IPS DF 4.7 (cell line): ENCODE measurements at regions not wholly inside any gene's neighbourhood (a gene's known extent, or its start where the extent isn't known, plus 50 kb on each side); places are given as distances from the start of the nearest gene placed in this dataset.

Source experiments
- DNase-seq: peaks from one replicate; pipeline ENCODE4 v3.0.0-alpha.2; 2013; ENCODE audit warnings: low spot score; ENCODE audit errors: extremely low read depth

DNA sequence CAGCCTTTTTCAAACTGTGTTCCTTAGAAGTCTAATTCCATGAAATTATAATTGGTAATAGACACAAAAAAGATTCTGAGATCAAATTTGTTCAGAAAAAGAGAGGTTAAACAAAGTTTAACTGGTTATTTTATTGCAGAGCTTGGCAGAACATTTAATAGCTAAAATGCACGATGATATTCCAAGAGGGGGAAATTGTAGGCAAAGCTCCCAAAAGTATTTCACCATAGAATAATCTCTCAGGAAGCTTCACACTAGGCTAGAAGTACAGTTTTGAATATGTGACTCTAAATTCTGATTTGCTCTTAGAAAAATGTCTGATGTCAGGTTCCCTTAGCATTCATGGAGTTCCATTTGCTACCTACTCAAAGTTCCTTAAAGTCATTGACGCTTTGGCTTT lies 292.4 kb upstream of the SETBP1 start:
- DNase-seq, result no peak

DNA sequence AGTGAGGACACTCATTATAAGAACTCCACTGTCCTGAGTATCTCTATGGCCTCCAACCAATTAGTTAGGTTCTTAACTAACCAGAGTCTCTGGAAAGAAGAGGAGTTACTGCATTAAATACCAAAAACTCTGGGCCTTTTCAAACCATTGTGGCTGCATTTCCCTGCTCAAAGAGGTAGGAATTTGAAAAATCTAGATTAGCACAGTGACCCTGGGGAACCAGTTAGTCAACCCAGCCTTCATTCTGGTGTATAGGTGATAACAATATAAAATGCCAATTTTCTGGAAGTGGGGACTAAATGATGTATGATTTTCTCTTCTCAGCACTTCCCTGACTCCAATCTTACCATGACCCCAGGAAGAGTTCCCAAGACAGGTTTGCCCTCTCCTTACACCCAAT lies 287.8 kb upstream of the SETBP1 start:
- DNase-seq, result no peak

DNA sequence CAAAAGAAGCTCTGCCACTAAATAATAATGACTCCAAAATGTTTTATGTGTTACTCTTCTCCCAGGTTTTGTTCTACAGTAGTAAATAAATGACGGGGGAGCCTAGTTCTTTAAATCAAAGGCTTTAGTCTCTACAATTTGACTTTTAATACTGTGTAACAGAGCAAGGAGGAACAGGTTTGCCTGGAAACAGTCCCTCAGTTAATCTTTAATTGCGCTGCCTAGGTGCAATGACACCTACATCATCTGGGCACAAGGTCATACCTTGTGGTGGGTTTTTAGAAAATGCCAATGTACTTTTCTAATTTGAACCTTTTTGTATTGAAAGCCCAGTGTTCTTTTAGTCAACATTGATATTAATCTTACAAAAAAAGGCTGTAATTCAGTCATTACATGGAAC lies 287.3 kb upstream of the SETBP1 start:
- DNase-seq, result no peak

DNA sequence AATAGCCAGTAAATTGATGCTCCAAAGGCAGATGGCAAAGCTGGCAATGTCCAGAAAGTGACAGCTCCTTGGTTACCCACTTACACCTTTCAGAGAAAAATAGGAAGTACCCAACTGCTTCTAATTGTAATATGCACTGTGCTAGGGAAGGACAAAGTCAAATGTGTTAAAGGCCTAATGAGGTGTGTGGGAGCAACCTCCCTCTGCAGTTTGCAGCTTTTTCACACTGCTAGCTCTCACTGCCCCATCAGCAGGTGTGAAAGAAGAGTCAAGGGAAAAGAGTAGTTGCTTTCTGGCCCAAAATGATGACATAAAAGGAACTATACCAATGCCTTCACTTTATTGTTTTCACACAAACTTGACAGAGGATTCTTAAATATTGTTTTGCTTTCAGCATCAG lies 284.1 kb upstream of the SETBP1 start:
- no peak for DNase-seq

DNA sequence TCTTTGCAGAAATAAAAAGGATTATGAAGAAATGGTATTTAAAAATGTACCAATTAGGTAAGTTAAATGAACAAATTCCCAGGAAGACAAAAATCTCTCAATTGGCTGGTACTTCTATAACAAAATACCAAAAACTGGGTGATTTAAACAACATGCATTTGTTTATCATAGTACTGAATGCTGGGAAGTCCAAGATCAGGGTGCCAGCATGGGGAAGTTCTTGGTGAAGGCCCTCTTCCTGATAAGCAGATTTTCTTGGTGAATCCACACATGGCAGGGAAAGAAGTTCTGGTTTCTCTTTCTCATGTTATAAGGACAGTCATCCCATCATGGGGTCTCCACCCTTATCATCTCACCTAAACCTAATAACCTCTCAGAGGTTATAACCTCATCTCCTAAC lies 271.6 kb upstream of the SETBP1 start:
- DNase-seq, result no peak

DNA sequence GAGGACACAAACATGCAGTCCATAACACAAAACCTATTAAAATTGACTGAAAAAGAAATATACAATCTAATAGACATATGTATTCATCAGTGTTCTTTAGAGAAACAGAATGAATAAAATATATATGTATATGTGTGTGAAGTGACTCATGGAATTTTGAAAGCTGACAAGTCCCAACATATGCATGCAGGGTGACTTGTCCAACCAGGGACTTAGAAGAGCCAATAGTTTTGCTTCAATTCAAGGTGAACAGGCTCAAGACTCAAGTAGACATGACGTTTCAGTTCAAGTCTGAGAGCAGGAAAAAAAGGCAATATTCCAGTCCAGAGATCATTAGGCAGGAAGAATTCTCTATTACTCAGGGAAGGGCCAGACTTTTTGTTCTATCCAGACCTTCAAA lies 271.2 kb upstream of the SETBP1 start:
- no peak for DNase-seq

DNA sequence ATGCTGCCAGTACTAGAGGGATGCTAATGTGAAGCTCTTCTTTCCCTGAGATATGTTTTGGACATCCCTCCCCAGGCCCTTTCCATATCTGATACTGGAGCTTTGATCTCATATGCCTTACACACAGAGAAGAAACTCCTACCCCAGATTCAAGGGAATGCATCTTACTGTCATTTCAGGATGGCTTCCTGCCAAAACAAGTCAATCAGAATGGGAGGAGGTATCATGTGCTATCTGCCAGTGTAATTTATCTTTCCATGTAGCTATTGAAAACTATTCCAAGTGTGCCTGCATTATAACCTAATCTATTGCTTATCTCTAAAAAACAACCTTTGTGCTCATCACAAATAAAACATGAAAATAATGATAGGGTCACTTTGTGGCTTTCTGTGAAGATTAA lies 269.9 kb upstream of the SETBP1 start:
- DNase-seq, result no peak

DNA sequence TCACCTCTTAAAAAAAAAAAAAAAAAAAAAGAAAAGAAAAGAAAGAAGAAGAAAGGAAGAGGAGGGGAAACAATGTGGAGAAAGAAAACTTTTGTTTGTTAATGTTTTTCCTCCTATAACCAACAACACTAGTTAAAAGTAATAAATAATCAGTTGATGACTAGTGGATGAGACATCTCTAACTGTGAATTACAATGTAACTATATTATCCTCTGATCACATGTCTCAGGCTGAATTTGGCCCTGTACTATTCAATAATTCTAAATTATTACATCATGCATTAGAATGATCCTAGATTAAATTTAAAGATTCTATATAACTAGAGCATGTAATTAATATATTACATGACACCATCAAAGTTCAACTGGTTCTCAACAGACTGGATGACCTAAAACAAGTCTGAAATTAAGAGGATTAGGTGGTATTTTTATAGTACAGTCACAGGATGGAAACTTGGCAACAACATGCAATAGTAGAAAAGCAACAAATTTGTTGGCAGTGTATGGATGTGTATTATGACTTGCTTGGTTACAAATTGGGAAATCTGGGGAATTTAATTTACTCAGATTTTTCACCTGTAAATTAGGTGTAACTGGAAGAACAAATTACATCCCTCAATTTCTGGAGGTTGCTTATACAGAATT lies 269.3 kb upstream of the SETBP1 start:
- DNase-seq, result no peak

DNA sequence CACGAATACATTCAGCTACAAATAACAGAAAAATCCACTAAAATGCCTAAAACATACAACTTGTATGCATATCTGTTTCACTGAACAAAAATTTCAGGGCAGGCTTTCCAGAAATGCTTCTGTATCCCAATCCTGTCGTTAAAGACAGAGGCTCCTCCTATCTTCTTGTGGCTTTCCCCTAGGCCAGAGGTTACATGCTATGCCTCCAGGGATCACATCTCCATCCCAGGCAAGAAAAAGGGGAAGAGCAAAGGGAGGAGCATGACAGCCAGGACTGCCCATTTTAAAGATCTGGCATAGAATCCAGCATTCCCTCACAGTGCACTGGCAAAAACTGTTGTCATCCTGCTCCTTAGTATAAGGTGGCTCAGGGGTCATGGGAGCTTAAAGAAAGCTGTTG lies 268.7 kb upstream of the SETBP1 start:
- no peak for DNase-seq

DNA sequence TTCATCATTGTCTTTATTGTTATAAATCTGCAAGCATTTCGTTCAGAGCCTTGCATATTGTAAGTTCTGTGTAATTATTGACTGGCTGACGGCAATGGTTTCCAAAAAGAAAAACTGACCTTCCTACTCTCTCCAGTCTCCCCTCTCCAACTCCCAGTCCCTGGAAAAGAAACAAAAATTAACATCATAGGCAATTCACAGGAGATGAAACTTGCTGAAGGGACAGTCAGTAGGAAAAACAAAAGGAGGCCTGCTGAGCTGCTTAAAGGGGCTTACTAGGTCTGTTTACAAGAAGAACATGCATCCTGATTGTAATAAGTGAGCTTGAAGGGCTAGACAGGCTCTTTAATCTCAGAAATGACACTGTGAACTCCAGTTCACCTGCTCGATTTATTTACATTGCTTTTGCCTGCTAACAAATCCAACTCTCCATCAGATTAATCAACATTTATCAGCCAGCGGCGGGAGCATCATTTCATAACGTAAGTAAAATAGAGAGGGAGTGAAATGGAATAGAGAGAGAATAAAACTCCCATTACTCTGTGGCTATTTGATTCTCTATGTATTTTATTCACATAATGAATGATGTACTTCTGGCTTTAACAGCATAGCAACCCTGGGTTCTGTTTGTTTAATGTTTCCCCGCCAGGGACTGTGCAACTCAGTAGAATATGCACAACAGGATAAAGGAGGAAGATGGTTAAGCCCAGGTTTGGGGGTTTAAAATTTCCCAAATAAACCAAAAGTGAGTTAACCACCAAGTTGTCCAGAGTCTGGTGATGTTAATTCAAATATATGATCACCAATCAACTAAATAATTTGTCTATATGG lies 256.7 kb upstream of the SETBP1 start:
- DNase-seq, result no peak

DNA sequence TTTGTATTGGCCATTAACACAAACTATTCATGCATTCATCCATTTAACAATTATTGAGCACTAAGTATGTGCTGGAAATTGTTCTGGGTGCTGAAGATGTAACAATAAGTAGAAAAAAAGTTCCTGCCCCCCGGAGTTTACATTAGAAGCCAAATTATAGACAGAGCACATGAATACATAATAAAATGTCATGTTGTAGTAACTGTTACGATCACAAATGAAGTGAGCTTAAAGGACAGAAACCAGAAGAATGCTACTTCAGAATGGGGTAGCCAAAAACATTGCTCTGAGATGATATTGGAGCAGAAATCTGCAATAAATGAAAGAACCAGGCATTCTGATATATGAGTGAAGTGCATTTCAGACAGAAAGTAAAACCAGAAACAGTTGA lies 256.0 kb upstream of the SETBP1 start:
- DNase-seq, result no peak

DNA sequence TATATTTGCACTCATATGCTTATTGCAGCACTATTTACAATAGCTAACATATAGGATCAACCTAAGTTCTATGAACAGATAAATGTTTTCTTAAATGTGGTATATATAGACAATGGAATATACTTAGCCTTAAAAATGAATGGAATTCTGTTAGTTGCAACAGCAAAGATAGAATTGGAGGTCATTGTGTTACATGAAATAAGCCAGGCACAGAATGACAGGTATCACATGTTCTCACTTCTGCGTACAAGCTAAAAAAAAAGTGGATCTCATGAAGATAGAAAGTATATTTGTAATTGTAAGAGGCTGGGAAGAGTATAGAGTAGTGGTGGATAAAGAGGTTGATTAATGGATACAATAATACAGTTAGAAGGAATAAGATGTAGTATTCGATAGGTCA lies 255.5 kb upstream of the SETBP1 start:
- no peak for DNase-seq

DNA sequence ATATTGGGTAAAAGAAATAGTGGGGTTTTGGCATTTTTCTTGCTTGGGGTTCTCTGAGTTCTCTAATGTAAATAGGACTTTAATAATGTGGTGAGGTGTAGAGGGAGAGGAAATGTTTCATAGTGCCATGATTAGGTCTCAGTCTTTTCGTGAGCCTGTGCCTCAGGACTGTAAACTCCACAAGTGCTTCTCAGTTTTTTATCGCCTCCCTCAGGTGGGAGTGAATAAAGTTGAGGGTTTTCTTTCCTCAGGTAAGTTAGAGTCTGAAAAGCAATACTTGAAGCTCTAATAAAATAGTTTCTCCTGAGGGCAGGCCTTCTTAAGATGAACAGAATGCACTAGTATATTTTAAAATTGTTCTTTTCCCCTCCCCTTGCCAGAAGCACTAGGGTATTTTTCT lies 243.1 kb upstream of the SETBP1 start:
- DNase-seq, result no peak

DNA sequence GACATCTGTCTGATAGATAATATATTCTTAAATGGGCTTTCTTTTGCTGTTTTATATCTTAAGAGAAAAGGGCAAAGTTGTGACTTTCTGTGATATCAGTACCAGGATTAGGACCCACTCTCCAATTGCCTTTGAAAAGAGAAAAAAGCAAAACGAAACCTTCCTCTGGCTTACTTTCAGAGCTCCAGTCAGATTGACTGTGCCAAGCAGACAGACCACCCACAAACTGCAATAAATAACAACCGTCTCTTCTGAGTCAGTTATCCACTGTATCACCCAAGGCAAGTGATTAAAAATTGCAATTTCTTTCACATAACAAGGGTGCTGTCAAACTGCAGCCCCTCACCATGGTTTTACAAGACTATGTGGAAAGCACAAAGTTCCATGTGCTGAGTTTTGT lies 230.5 kb upstream of the SETBP1 start:
- DNase-seq, result no peak

DNA sequence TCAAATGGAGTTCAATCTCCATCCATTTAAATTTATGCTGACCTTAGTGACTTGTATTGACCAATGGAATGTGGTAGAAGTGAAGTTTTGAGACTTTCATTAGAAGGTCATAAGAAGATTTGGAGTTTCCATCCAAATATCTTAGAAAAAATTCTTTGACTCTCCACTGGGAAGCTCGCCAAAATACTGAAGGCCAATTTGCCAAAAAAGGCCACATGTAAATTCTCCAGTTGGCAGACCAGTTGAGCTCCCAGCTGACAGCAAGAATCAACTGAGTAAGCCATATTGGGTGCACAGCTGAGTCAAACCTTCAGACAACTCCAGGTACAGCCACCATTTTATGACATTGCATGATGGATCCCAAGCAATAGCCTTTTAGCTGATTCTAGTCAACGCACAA lies 228.3 kb upstream of the SETBP1 start:
- no peak for DNase-seq

DNA sequence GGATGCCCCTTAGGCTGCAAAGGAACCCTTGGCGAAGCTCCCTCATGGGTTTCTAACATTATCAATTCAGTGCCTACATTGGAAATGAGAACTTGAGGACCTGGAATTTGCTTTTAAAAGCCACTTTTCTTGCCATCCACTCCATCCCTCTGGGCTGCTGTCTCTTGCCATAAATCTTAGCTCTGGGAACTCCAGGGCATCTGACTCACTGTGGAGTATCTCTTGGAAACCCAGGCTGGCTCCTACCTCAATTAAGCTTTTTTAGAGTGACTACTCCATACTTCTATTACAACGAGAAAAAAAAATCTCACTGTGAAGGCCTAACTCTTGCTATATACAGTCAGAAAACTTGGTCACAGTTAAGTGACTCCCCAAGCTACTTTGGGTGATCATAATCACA lies 227.2 kb upstream of the SETBP1 start:
- no peak for DNase-seq

DNA sequence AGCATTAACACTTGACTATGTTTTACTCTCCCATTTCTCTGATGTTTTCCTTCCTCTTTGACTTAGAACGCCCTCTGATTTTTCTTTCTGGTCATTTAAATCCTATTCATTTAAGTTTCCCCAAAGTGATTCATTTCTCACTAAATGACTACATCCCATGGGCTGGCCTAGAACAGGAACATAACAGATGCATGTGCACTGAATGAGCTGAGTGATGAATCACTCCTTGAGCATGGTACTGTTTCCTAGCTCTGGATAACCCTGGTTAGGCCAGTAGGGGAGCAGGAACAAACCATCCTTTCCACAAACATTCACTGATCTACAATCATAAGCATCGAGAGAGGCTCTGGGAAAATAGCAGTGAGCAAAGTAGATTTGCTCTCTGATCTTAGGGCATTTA lies 221.9 kb upstream of the SETBP1 start:
- no peak for DNase-seq

DNA sequence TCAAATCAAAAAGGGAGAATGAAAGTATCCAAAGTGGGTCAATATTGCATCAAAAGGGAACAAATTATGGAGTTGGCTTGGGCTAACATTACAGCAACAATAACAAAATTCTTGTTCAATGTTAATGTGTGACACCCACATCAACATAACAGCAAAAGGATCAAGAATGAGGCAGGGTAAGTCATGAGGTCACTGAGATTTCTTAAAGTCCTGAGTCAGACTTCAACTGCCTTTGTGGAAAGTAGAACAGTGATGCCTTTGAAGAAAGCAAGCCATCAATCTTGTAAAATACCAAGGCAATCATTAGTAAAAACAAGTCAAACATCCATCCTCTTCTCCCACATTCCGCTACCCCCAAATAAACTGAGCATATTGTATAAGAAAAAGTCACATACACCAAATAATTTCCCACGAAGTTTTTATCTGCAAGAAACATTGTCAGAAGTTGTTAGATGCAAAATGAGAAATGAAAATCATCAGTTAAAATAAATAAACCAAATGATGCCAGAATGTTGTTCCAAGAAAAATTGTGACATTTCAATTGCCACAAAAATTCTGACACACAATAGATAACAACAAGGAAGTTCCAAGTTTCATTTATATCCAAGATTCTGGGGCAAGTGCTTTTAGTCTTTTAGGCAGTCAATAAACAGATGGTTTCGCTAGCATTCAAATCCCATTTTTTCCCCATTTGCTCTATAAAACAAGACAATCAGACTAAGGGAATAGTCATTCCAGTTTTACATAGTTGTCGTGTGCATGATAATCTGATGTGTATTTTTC lies 216.1 kb upstream of the SETBP1 start:
- DNase-seq, result no peak

DNA sequence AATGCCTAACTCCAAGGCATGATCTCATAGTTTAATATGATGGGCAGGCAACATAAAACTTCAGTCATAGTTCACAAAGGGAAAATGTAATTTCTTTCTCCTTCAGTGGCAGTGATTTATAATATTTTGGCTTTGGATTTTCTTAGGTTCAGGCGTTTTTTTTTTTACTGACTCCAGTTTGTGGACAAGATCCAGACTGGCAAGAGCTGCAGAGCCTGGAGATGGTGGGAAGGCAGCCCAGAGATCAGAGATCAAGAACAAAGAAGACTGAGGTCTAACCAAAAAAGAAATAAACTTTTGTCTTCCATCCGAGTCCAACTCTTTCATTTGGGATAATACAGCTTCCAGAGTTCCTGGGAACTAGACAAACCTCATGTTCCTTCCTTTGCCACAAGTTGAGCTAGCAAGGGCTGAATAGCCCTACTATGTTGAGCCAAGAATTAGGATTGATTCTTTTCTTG lies 215.3 kb upstream of the SETBP1 start:
- no peak for DNase-seq

DNA sequence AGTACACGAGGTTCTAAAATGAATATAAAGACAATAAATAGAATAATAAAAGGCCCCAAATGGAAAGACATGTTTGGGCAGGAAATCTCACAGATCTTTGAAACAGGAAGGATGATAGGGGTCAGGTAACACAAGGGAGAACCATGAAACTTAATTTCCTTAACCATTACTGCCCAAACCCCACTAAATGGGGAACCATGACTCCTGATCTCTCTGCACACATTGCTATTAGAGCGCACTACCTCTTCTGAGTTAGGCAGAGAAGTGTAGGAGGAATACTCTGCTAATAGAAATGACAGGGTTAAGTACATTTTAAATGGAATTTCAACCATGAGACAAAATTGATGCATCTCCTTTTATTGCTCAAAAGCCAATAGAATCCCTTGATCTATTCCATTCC lies 213.7 kb upstream of the SETBP1 start:
- no peak for DNase-seq

DNA sequence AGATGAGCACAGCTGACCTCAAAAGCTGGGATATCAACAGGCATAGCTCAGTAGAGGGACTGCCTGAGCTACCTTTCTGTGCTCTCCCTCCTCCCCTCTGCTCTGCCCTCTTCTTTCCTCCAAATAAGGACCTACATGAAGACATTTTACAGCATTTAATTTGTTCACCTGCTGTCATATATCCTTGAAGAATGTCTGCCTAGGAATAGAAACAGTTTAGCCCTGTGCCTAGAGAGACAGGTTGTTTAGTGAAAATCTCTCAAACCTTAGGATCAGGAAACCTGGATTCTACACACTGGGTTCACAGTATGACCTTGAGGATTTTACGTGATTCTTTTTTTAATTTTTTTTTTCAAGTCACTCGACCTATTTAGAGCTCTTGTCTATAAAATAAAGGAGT lies 213.0 kb upstream of the SETBP1 start:
- DNase-seq, result no peak

DNA sequence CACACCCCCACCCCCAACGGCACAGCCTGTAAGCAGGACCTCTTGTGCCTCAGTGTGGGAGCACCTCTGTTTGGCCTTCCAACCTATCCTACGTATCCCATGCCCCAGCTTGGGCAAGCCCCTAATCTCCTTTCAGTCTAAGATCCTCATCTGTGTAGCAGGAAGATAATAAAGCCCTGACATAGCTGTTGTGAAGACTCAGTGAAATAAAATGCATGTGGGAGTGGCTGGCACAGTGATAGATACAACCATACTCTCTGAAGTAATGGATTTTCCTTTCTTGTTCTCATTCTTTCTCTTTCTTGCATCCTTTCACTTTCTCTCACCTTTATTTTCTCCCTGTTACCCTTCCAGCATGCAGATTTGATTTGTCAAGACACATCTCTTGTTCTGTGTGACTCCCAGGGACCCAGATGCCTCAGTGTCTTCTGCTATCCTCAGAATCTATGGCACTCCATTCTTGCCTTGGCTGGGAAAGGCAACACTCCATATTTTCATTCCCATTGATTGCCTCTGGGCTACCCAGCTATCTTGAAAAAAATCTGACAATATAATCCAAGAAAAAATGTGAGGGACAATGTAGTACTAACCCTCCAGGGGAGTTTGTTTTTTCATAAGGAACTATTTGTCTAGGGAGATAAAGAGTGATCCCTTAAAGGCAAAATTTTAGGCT lies 207.2 kb upstream of the SETBP1 start:
- DNase-seq, result no peak
